ENCODE measurements at regions not wholly inside any gene's neighbourhood (a gene's known extent, or its start where the extent isn't known, plus 50 kb on each side); places are given as distances from the start of the nearest gene placed in this dataset.

DNA sequence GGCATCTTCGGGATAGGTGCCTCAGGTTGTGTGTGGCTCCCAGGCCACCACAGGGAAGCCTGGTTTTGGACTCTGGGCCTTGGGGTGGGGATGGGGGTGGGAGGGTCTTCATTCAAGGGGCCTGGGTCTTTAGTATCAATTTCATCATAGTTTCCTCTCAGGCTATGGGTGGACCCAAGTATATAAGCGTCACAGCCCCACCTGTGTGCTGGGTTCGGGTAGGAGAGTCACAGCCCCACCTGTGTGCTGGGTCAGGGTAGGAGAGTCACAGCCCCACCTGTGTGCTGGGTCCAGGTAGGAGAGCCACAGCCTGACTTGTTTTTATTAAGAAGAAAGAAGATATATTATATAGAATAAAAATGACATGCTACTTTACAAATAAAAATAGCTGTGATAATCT lies 422.1 kb downstream of the BRD1 start:
- TF ChIP-seq POLR2A (IDR thresholded peaks at IDR 0.05; ENCODE audit: low read depth, low read length) (no peak), POLR2AphosphoS5 (IDR thresholded peaks at IDR 0.05; ENCODE audit: low read depth, low read length) (no peak), TAF1 (IDR thresholded peaks at IDR 0.05; ENCODE audit: low read depth, low read length) (no peak), SPI1 (IDR thresholded peaks at IDR 0.05; ENCODE audit: low read depth, low read length) (no peak)

Measured in GM12891 (cell line).